ENCODE measurements at regions not wholly inside any gene's neighbourhood (a gene's known extent, or its start where the extent isn't known, plus 50 kb on each side); places are given as distances from the start of the nearest gene placed in this dataset.

DNA sequence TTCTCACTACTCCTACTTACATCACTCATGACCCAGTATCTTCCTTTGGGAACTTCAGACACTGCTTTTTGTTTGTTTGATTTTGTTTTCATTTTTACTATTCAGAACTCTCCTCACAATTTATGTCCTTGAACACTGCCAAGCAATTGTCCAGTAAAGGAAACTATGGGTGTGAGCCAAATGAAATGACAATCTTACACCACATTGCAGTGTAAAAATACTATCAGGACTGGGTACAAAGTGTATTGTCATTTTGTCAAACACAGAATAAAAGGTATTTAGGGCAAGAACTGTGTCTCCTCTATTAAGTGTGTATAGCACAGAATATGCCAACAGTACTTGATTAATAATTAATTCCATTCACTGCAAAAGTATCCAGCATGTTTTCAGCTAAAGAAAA lies 199.3 kb downstream of the ALG10B start:
- TF ChIP-seq MAX (IDR thresholded peaks at IDR 0.05) (no peak), CREB1 (IDR thresholded peaks at IDR 0.05; ENCODE audit: low read depth) (no peak), NFIC (IDR thresholded peaks at IDR 0.05) (no peak)
- TF ChIP-seq, protein P1, sequence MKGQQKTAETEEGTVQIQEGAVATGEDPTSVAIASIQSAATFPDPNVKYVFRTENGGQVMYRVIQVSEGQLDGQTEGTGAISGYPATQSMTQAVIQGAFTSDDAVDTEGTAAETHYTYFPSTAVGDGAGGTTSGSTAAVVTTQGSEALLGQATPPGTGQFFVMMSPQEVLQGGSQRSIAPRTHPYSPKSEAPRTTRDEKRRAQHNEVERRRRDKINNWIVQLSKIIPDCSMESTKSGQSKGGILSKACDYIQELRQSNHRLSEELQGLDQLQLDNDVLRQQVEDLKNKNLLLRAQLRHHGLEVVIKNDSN (IDR thresholded peaks at IDR 0.05): no peak
